SK-N-SH (cell line): ENCODE measurements at regions not wholly inside any gene's neighbourhood (a gene's known extent, or its start where the extent isn't known, plus 50 kb on each side); places are given as distances from the start of the nearest gene placed in this dataset.

Experiments used
- CTCF ChIA-PET: fragments of 300-600, 350-600 bp; formaldehyde crosslinking; extraction: SDS; loops from one replicate; lab custom pipeline; 2021; lab: Yijun Ruan, JAX
- POLR2A ChIA-PET: fragments of 350-600 bp; sonication (Branson Sonifier 250); formaldehyde crosslinking; extraction: SDS; loops from one replicate; lab custom pipeline; 2020; ENCODE audit warnings: antibody characterized with exemption, inconsistent platforms; lab: Yijun Ruan, JAX
- DNase-seq: peaks from one replicate; pipeline ENCODE4 v3.0.0; 2012
- H2AFZ ChIP-seq: fragments of 200-600 bp; sonication (generic); 2 replicates; pipeline ENCODE4 v1.8.1; 2016; ENCODE audit warnings: antibody characterized with exemption, mild to moderate bottlenecking, low read depth
- H3F3A ChIP-seq: fragments of 200-600 bp; sonication (generic); replicated peaks from 2 replicates; pipeline ENCODE3; 2016; ENCODE audit warnings: antibody characterized with exemption, mild to moderate bottlenecking; ENCODE audit not compliant: insufficient read depth
- H3K27ac ChIP-seq, 2 experiments: fragments of 200-500 bp in 1 of 2; fragments of 200-600 bp in 1 of 2; sonication (Bioruptor generic) in 1 of 2; sonication (generic), shearing (Covaris generic) in 1 of 2; 2 replicates each; pipeline versions ENCODE4 v1.5.1 to v1.6.1; 2014 to 2016; ENCODE audit warnings: low read depth in 2 of 2, inconsistent platforms in 1 of 2, low read length in 1 of 2, mild to moderate bottlenecking in 1 of 2, mixed read lengths in 1 of 2
- H3K27me3 ChIP-seq: fragments of 200-600 bp; sonication (generic), shearing (Covaris generic); 2 replicates; pipeline ENCODE4 v1.6.1; 2016; ENCODE audit warnings: mixed run types; ENCODE audit not compliant: insufficient read depth
- H3K36me3 ChIP-seq, 2 experiments: fragments of 200-500 bp in 1 of 2; fragments of 200-600 bp in 1 of 2; sonication (Bioruptor generic) in 1 of 2; sonication (generic) in 1 of 2; replicated peaks in 1 of 2; 2 replicates each; pipeline versions ENCODE3 to v1.5.1; 2014 to 2016; ENCODE audit warnings: low read length in 1 of 2, mild to moderate bottlenecking in 1 of 2; ENCODE audit not compliant: insufficient read depth in 2 of 2, control insufficient read depth in 1 of 2
- H3K4me1 ChIP-seq, 2 experiments: fragments of 200-500 bp in 1 of 2; fragments of 200-600 bp in 1 of 2; sonication (Bioruptor generic) in 1 of 2; sonication (generic), shearing (Covaris generic) in 1 of 2; 2 replicates each; pipeline versions ENCODE4 v1.5.1 to v1.6.1; 2014 to 2016; ENCODE audit warnings: low read depth in 1 of 2, low read length in 1 of 2, mixed run types in 1 of 2; ENCODE audit not compliant: insufficient read depth in 2 of 2, control insufficient read depth in 1 of 2
- H3K4me2 ChIP-seq: fragments of 200-600 bp; sonication (generic), shearing (Covaris generic); 2 replicates; pipeline ENCODE4 v1.6.1; 2017; ENCODE audit warnings: mixed run types
- H3K4me3 ChIP-seq, 2 experiments: fragments of 200-500 bp in 1 of 2; fragments of 200-600 bp in 1 of 2; sonication (Bioruptor generic) in 1 of 2; sonication (generic), shearing (Covaris generic) in 1 of 2; 2 replicates each; pipeline versions ENCODE4 v1.5.1 to v1.8.1; 2014 to 2016; ENCODE audit warnings: low read depth in 2 of 2, inconsistent platforms in 1 of 2, low read length in 1 of 2, mild to moderate bottlenecking in 1 of 2, mixed read lengths in 1 of 2, moderate library complexity in 1 of 2
- H3K79me2 ChIP-seq: fragments of 200-600 bp; sonication (generic); 2 replicates; pipeline ENCODE4 v1.8.1; 2017; ENCODE audit warnings: mild to moderate bottlenecking; ENCODE audit not compliant: insufficient read depth
- H3K9ac ChIP-seq: fragments of 200-600 bp; sonication (generic); 2 replicates; pipeline ENCODE4 v1.6.1; 2017; ENCODE audit warnings: mixed run types
- H3K9me2 ChIP-seq: fragments of 200-600 bp; sonication (generic); 2 replicates; pipeline ENCODE4 v1.6.1; 2017; ENCODE audit warnings: mixed run types
- H3K9me3 ChIP-seq: fragments of 200-600 bp; sonication (generic); 2 replicates; pipeline ENCODE4 v1.6.1; 2017; ENCODE audit warnings: mixed run types, mild to moderate bottlenecking, moderate library complexity
- H4K20me1 ChIP-seq: fragments of 200-600 bp; sonication (generic); 2 replicates; pipeline ENCODE4 v1.6.1; 2017; ENCODE audit warnings: mild to moderate bottlenecking, mixed run types; ENCODE audit not compliant: insufficient read depth
- CHD2 ChIP-seq: fragments of 150-350 bp; IDR thresholded peaks from 2 replicates; pipeline ENCODE4 v1.6.1; 2018; ENCODE audit warnings: low read length; ENCODE audit not compliant: partially characterized antibody
- EZH2phosphoT487 ChIP-seq: fragments of 200-600 bp; sonication (generic); IDR thresholded peaks from 2 replicates; pipeline ENCODE4 v1.6.1; 2017; ENCODE audit warnings: low read depth, mixed run types, mild to moderate bottlenecking, antibody characterized with exemption, moderate library complexity, borderline replicate concordance
- FOXM1 ChIP-seq: IDR thresholded peaks from 2 replicates; pipeline ENCODE4 v1.4.0; 2012; ENCODE audit warnings: low read depth, mild to moderate bottlenecking
- JUND ChIP-seq: IDR thresholded peaks from 2 replicates; pipeline ENCODE4 v1.4.0; 2012
- MEF2A ChIP-seq: IDR thresholded peaks from 2 replicates; pipeline ENCODE4 v1.4.0; 2012; ENCODE audit warnings: low read depth, borderline replicate concordance
- NFIC ChIP-seq: IDR thresholded peaks from 2 replicates; pipeline ENCODE4 v1.4.0; 2012; ENCODE audit warnings: borderline replicate concordance
- POLR2AphosphoS5 ChIP-seq: IDR thresholded peaks from 2 replicates; pipeline ENCODE4 v1.6.1; 2012; ENCODE audit warnings: low read depth, low read length
- RCOR1 ChIP-seq: fragments of 150-350 bp; IDR thresholded peaks from 2 replicates; pipeline ENCODE4 v1.6.1; 2017; ENCODE audit warnings: antibody characterized with exemption, low read length
- RXRA ChIP-seq: IDR thresholded peaks from 2 replicates; pipeline ENCODE4 v1.4.0; 2012; ENCODE audit warnings: low read depth, mild to moderate bottlenecking, borderline replicate concordance
- SMC3 ChIP-seq: IDR thresholded peaks from 2 replicates; pipeline ENCODE4 v1.6.1; 2012; ENCODE audit warnings: low read depth, low read length, improper control_type of control experiment
- TCF12 ChIP-seq: IDR thresholded peaks from 2 replicates; pipeline ENCODE4 v1.4.0; 2012
- TEAD4 ChIP-seq: IDR thresholded peaks from 2 replicates; pipeline ENCODE4 v1.4.0; 2012; ENCODE audit warnings: mild to moderate bottlenecking, borderline replicate concordance; ENCODE audit not compliant: insufficient read depth
- WGBS: methylation state at CpG from one replicate; pipeline ENCODE4 v1.1.6; 2017; ENCODE audit warnings: low lambda C conversion rate; 5-methylcytosine and 5-hydroxymethylcytosine counted together
- TF ChIP-seq, protein P1 (sequence below): fragments of 200-600 bp; sonication (generic); IDR thresholded peaks from 2 replicates; pipeline ENCODE4 v1.6.1; 2017; ENCODE audit warnings: antibody characterized with exemption, mild to moderate bottlenecking, moderate library complexity
- TF ChIP-seq, protein P2 (sequence below): fragments of 150-350 bp; IDR thresholded peaks from 2 replicates; pipeline ENCODE4 v1.6.1; 2016; ENCODE audit warnings: mild to moderate bottlenecking, low read depth, low read length
- TF ChIP-seq, protein P3 (sequence below): IDR thresholded peaks from 2 replicates; pipeline ENCODE4 v1.6.1; 2012; ENCODE audit warnings: mild to moderate bottlenecking, low read depth, low read length, moderate library complexity
- TF ChIP-seq, protein P4 (sequence below): IDR thresholded peaks from 2 replicates; pipeline ENCODE4 v1.4.0; 2012; ENCODE audit warnings: low read depth

DNA sequence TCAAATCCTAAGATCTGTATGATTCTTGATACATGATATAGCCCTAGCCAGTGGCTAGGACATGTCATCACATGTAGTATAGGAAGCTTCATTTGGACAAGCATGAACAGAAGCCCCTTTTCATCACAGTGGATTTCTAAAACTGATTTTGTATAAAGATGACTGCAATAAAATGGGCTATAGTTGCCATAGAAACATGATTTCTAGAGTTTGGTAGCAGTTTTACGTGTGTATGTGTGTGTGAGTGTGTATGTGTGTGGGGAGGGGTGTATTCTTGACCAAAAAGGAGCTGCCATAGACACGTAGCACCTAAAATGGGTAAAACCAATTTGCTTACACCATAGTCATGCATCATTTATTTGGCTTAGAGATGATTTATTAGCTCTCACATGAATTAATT is 200.5 kb upstream of the CNR1 start:
- Histone ChIP-seq H3K9me2 (no peaks in the 10 kb centered on the region), H2AFZ (no peak overlapping the region; the same call in 1 of the 2 replicates), H3K4me1 (0 out of 4 replicates have a peak, but pooled peaks cover 0 to 3% of the 10 kb centered on the region in 2 experiments), H3K4me3 (no peak overlapping the region), H3K9me3 (no peaks in the 10 kb centered on the region), H3K4me2 (no peak overlapping the region), H3K9ac (no peak overlapping the region), H3F3A (no peaks in the 10 kb centered on the region), H4K20me1 (no peaks in the 10 kb centered on the region), H3K27me3 (no peaks in the 10 kb centered on the region), H3K27ac (no peak overlapping the region), H3K36me3 (no peaks in the 10 kb centered on the region), H3K79me2 (no peaks in the 10 kb centered on the region)
- ChIA-PET CTCF (no interaction called here), POLR2A (no interaction called here)
- DNase-seq = no peak
- no peak for TF ChIP-seq RXRA
- no peak for TF ChIP-seq MEF2A
- TF ChIP-seq, protein P1, sequence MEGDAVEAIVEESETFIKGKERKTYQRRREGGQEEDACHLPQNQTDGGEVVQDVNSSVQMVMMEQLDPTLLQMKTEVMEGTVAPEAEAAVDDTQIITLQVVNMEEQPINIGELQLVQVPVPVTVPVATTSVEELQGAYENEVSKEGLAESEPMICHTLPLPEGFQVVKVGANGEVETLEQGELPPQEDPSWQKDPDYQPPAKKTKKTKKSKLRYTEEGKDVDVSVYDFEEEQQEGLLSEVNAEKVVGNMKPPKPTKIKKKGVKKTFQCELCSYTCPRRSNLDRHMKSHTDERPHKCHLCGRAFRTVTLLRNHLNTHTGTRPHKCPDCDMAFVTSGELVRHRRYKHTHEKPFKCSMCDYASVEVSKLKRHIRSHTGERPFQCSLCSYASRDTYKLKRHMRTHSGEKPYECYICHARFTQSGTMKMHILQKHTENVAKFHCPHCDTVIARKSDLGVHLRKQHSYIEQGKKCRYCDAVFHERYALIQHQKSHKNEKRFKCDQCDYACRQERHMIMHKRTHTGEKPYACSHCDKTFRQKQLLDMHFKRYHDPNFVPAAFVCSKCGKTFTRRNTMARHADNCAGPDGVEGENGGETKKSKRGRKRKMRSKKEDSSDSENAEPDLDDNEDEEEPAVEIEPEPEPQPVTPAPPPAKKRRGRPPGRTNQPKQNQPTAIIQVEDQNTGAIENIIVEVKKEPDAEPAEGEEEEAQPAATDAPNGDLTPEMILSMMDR = no peak
- TF ChIP-seq, protein P2, sequence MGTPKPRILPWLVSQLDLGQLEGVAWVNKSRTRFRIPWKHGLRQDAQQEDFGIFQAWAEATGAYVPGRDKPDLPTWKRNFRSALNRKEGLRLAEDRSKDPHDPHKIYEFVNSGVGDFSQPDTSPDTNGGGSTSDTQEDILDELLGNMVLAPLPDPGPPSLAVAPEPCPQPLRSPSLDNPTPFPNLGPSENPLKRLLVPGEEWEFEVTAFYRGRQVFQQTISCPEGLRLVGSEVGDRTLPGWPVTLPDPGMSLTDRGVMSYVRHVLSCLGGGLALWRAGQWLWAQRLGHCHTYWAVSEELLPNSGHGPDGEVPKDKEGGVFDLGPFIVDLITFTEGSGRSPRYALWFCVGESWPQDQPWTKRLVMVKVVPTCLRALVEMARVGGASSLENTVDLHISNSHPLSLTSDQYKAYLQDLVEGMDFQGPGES = no peak
- no peak for TF ChIP-seq NFIC
- TF ChIP-seq POLR2AphosphoS5 = no peak
- no peak for TF ChIP-seq RCOR1
- TF ChIP-seq, protein P3, sequence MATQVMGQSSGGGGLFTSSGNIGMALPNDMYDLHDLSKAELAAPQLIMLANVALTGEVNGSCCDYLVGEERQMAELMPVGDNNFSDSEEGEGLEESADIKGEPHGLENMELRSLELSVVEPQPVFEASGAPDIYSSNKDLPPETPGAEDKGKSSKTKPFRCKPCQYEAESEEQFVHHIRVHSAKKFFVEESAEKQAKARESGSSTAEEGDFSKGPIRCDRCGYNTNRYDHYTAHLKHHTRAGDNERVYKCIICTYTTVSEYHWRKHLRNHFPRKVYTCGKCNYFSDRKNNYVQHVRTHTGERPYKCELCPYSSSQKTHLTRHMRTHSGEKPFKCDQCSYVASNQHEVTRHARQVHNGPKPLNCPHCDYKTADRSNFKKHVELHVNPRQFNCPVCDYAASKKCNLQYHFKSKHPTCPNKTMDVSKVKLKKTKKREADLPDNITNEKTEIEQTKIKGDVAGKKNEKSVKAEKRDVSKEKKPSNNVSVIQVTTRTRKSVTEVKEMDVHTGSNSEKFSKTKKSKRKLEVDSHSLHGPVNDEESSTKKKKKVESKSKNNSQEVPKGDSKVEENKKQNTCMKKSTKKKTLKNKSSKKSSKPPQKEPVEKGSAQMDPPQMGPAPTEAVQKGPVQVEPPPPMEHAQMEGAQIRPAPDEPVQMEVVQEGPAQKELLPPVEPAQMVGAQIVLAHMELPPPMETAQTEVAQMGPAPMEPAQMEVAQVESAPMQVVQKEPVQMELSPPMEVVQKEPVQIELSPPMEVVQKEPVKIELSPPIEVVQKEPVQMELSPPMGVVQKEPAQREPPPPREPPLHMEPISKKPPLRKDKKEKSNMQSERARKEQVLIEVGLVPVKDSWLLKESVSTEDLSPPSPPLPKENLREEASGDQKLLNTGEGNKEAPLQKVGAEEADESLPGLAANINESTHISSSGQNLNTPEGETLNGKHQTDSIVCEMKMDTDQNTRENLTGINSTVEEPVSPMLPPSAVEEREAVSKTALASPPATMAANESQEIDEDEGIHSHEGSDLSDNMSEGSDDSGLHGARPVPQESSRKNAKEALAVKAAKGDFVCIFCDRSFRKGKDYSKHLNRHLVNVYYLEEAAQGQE = no peak
- TF ChIP-seq TEAD4 = no peak
- TF ChIP-seq JUND = no peak
- TF ChIP-seq TCF12 = no peak
- no peak for TF ChIP-seq SMC3
- TF ChIP-seq, protein P4, sequence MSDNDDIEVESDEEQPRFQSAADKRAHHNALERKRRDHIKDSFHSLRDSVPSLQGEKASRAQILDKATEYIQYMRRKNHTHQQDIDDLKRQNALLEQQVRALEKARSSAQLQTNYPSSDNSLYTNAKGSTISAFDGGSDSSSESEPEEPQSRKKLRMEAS = no peak
- no peak for TF ChIP-seq EZH2phosphoT487
- TF ChIP-seq CHD2 = no peak
- TF ChIP-seq FOXM1 = no peak
- 89% methylated on average over 2 of the region's 2 CpGs for WGBS
